ENCODE measurements at regions not wholly inside any gene's neighbourhood (a gene's known extent, or its start where the extent isn't known, plus 50 kb on each side); places are given as distances from the start of the nearest gene placed in this dataset.

DNA sequence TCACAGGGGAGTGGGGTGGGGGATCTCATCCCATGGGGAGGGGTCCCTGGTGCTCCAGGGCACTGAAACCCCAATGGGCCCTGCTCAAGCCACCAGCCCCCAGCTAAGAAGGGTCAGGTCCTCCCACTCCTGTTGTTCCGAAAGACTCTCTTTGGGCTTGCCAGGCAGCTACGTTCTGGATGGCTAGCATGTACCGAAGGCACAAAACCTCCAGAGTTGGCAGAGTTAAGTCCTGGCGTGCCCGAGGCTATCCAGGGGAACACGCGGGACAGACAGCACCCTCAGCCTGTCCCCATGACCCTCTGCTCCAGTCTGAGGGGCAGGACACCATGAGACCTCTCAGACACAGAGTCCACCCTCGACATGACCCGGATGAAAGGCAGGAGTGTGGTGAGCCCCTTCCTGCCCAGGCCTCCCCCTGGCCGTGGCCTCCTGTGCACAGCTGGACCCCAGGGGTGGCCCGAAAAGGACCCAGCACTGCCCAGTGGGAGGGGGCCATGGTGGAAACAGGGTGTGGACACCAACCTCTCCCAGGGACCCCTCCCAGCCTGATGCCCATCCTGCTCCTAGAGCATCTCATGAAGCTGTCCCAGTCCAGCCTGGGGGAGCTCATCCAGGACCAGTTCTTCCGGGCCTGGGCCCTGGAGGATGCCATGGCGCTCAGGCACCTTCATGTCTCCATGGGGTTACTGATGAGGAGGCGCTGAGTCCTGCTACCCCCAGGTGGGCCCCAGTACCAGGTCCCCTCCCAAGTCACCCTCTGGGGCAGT is 53.0 kb upstream of the TPM4 start:
- DNase-seq = no peak
- Mint-ChIP-seq H3K27ac (no peak overlapping the region), H3K27me3 (ENCODE audit: low read depth in 3 of 3) (peaks cover 0 to 2% (median 1%) of the 10 kb centered on the region in 3 donors), H3K4me3 (no peak overlapping the region), H3K4me1 (no peaks in the 10 kb centered on the region), H3K36me3 (no peaks in the 10 kb centered on the region), H3K9me3 (no peaks in the 10 kb centered on the region)
- Histone ChIP-seq H3K4me3 (replicated peaks in 1 of 3; ENCODE audit: low read depth in 2 of 3, low read length in 3 of 3) (no peak overlapping the region), H3K27ac (ENCODE audit: low read depth in 1 of 2, low read length in 2 of 2) (no peak overlapping the region), H3K79me2 (ENCODE audit: insufficient read depth, low read length) (no peaks in the 10 kb centered on the region), H3K4me1 (ENCODE audit: control insufficient read depth in 1 of 2, insufficient read depth in 2 of 2, low read length in 2 of 2) (peaks cover 3 to 5% of the 10 kb centered on the region in 2 donors), H3K9me3 (replicated peaks in 1 of 2; ENCODE audit: control insufficient read depth in 1 of 2, insufficient read depth in 1 of 2, low read length in 2 of 2) (no peaks in the 10 kb centered on the region), H3K27me3 (ENCODE audit: control insufficient read depth in 2 of 2, insufficient read depth in 2 of 2, low read length in 2 of 2) (no peaks in the 10 kb centered on the region), H3K9ac (ENCODE audit: insufficient read depth, low read length, poor library complexity, severe bottlenecking) (no peak overlapping the region), H4K20me1 (ENCODE audit: insufficient read depth, low read length) (no peaks in the 10 kb centered on the region), H3K4me2 (replicated peaks; ENCODE audit: extremely low read depth, low read length, poor library complexity, severe bottlenecking) (no peak overlapping the region), H2AFZ (ENCODE audit: insufficient read depth, low read depth, low read length, poor library complexity, severe bottlenecking) (no peak overlapping the region), H3K36me3 (replicated peaks in 1 of 2; ENCODE audit: control insufficient read depth in 1 of 2, insufficient read depth in 2 of 2, low read length in 2 of 2) (no peaks in the 10 kb centered on the region)
- intact Hi-C loops (cut with micrococcal nuclease) = no loop called here
- 74% methylated on average over 14 of the region's 14 CpGs for WGBS (ENCODE audit: insufficient coverage)
- TF ChIP-seq, protein P1, sequence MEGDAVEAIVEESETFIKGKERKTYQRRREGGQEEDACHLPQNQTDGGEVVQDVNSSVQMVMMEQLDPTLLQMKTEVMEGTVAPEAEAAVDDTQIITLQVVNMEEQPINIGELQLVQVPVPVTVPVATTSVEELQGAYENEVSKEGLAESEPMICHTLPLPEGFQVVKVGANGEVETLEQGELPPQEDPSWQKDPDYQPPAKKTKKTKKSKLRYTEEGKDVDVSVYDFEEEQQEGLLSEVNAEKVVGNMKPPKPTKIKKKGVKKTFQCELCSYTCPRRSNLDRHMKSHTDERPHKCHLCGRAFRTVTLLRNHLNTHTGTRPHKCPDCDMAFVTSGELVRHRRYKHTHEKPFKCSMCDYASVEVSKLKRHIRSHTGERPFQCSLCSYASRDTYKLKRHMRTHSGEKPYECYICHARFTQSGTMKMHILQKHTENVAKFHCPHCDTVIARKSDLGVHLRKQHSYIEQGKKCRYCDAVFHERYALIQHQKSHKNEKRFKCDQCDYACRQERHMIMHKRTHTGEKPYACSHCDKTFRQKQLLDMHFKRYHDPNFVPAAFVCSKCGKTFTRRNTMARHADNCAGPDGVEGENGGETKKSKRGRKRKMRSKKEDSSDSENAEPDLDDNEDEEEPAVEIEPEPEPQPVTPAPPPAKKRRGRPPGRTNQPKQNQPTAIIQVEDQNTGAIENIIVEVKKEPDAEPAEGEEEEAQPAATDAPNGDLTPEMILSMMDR (IDR thresholded peaks at IDR 0.05) = no peak

- Histone ChIP-seq H3K27ac (ENCODE audit: low read depth in 1 of 2, low read length in 2 of 2) (no peak overlapping the region), H3K4me1 (ENCODE audit: control insufficient read depth in 1 of 2, insufficient read depth in 2 of 2, low read length in 2 of 2) (peaks cover 7 to 8% of the 10 kb centered on the region in 2 donors), H4K20me1 (ENCODE audit: insufficient read depth, low read length) (no peaks in the 10 kb centered on the region), H3K27me3 (ENCODE audit: control insufficient read depth in 2 of 2, insufficient read depth in 2 of 2, low read length in 2 of 2) (no peaks in the 10 kb centered on the region), H3K4me2 (replicated peaks; ENCODE audit: extremely low read depth, low read length, poor library complexity, severe bottlenecking) (no peak overlapping the region), H3K9ac (ENCODE audit: insufficient read depth, low read length, poor library complexity, severe bottlenecking) (no peak overlapping the region), H3K9me3 (replicated peaks in 1 of 2; ENCODE audit: control insufficient read depth in 1 of 2, insufficient read depth in 1 of 2, low read length in 2 of 2) (peaks cover 0 to 2% of the 10 kb centered on the region in 2 donors), H2AFZ (ENCODE audit: insufficient read depth, low read depth, low read length, poor library complexity, severe bottlenecking) (no peak overlapping the region), H3K79me2 (ENCODE audit: insufficient read depth, low read length) (no peaks in the 10 kb centered on the region), H3K36me3 (replicated peaks in 1 of 2; ENCODE audit: control insufficient read depth in 1 of 2, insufficient read depth in 2 of 2, low read length in 2 of 2) (no peaks in the 10 kb centered on the region), H3K4me3 (replicated peaks in 1 of 3; ENCODE audit: low read depth in 2 of 3, low read length in 3 of 3) (no peak overlapping the region)
- Mint-ChIP-seq H3K9me3 (peaks cover 0 to 6% (median 0%) of the 10 kb centered on the region in 7 donors), H3K4me1 (peaks cover 3% of the 10 kb centered on the region), H3K4me3 (no peak overlapping the region), H3K27me3 (ENCODE audit: low read depth in 3 of 3) (peaks cover 0 to 2% (median 1%) of the 10 kb centered on the region in 3 donors), H3K36me3 (no peaks in the 10 kb centered on the region), H3K27ac (no peak overlapping the region)
- TF ChIP-seq, protein P1 (IDR thresholded peaks at IDR 0.05) = no peak
- WGBS (ENCODE audit: insufficient coverage) = 93% methylated on average over 14 of the region's 18 CpGs
- no peak for DNase-seq
- intact Hi-C loops (cut with micrococcal nuclease) = no loop called here
Measured at GRCh38 chr19:16024266-16025107, 51.8 kb upstream of the TPM4 start.
